ENCODE measurements at regions not wholly inside any gene's neighbourhood (a gene's known extent, or its start where the extent isn't known, plus 50 kb on each side); places are given as distances from the start of the nearest gene placed in this dataset.

- no peaks in the 10 kb centered on the region for H3K9me3 Mint-ChIP-seq
- peaks cover 2% of the 10 kb centered on the region for H3K27me3 Mint-ChIP-seq (ENCODE audit: low read depth)
- no peak overlapping the region for H3K4me3 Mint-ChIP-seq
- no peaks in the 10 kb centered on the region for H3K4me1 Mint-ChIP-seq (ENCODE audit: low read depth)
- no peaks in the 10 kb centered on the region for H3K36me3 Mint-ChIP-seq (ENCODE audit: low read depth)
- DNase-seq (ENCODE audit: low spot score), result no peak
- H3K27ac Mint-ChIP-seq, result no peak overlapping the region
These were observed 54.9 kb upstream of the NCOR2 start for GRCh38 chr12:124622331-124622730.

GRCh38 chr12:124621296-124621660, 53.9 kb upstream of the NCOR2 start:
- Mint-ChIP-seq H3K27me3 (ENCODE audit: low read depth) (peaks cover 4% of the 10 kb centered on the region), H3K4me3 (no peak overlapping the region), H3K4me1 (ENCODE audit: low read depth) (no peaks in the 10 kb centered on the region), H3K9me3 (no peaks in the 10 kb centered on the region), H3K36me3 (ENCODE audit: low read depth) (no peaks in the 10 kb centered on the region), H3K27ac (no peak overlapping the region)
- no peak for DNase-seq (ENCODE audit: low spot score)

GRCh38 chr12:124620606-124621295, 53.3 kb upstream of the NCOR2 start:
- no peak for DNase-seq (ENCODE audit: low spot score)
- peaks cover 4% of the 10 kb centered on the region for H3K27me3 Mint-ChIP-seq (ENCODE audit: low read depth)

GRCh38 chr12:124618291-124618902, 51.0 kb upstream of the NCOR2 start:
- H3K27ac Mint-ChIP-seq, result no peak overlapping the region
- no peaks in the 10 kb centered on the region for H3K9me3 Mint-ChIP-seq
- no peak for DNase-seq (ENCODE audit: low spot score)
- H3K4me3 Mint-ChIP-seq, result no peak overlapping the region
- peaks cover 6% of the 10 kb centered on the region for H3K27me3 Mint-ChIP-seq (ENCODE audit: low read depth)
- H3K36me3 Mint-ChIP-seq (ENCODE audit: low read depth), result no peaks in the 10 kb centered on the region
- H3K4me1 Mint-ChIP-seq (ENCODE audit: low read depth), result no peaks in the 10 kb centered on the region

More at GRCh38 chr12:124620606-124621295, 53.3 kb upstream of the NCOR2 start:
- Mint-ChIP-seq H3K36me3 (ENCODE audit: low read depth) (no peaks in the 10 kb centered on the region), H3K4me1 (ENCODE audit: low read depth) (no peaks in the 10 kb centered on the region), H3K4me3 (no peak overlapping the region), H3K9me3 (no peaks in the 10 kb centered on the region), H3K27ac (no peak overlapping the region)

GRCh38 chr12:124617615-124618014, 50.2 kb upstream of the NCOR2 start:
- Mint-ChIP-seq H3K27ac (no peak overlapping the region), H3K36me3 (ENCODE audit: low read depth) (no peaks in the 10 kb centered on the region), H3K4me1 (ENCODE audit: low read depth) (no peaks in the 10 kb centered on the region), H3K27me3 (ENCODE audit: low read depth) (peaks cover 6% of the 10 kb centered on the region), H3K9me3 (no peaks in the 10 kb centered on the region), H3K4me3 (no peak overlapping the region)
- DNase-seq (ENCODE audit: low spot score), result no peak

All from T-helper 2 cell treated with Interferon-gamma antibody and Interleukin-4, amounts not matched to agents 5 μg/mL and 100 μg/mL, for 36 hours (primary cell).